Neural cell (in vitro differentiated cells): ENCODE measurements at regions not wholly inside any gene's neighbourhood (a gene's known extent, or its start where the extent isn't known, plus 50 kb on each side); places are given as distances from the start of the nearest gene placed in this dataset.

ENCODE experiments used
- H2AFZ ChIP-seq: fragments of 200-600, 300-800 bp; sonication (generic), shearing (Covaris generic); 2 replicates; pipeline ENCODE4 v1.6.0; 2014; ENCODE audit warnings: low read depth, mild to moderate bottlenecking, antibody characterized with exemption, low read length, moderate library complexity
- H3F3A ChIP-seq: fragments of 200-600 bp; shearing (Covaris generic); 2 replicates; pipeline ENCODE4 v1.6.1; 2016; ENCODE audit warnings: mild to moderate bottlenecking, moderate library complexity, mixed read lengths, antibody characterized with exemption, low read length; ENCODE audit not compliant: insufficient read depth, poor library complexity, severe bottlenecking
- H3K27ac ChIP-seq: fragments of 200-600, 300-800 bp; sonication (generic), shearing (Covaris generic); 2 replicates; pipeline ENCODE4 v1.5.1; 2014; ENCODE audit warnings: mild to moderate bottlenecking, low read length, moderate library complexity
- H3K27me3 ChIP-seq: fragments of 300-800, 200-600 bp; sonication (generic), shearing (Covaris generic); 2 replicates; pipeline ENCODE4 v1.6.0; 2014; ENCODE audit warnings: mild to moderate bottlenecking, low read depth, low read length, moderate library complexity; ENCODE audit not compliant: insufficient read depth
- H3K36me3 ChIP-seq: fragments of 300-800, 200-600 bp; sonication (generic), shearing (Covaris generic); 2 replicates; pipeline ENCODE4 v1.5.1; 2014; ENCODE audit warnings: mild to moderate bottlenecking, antibody characterized with exemption, low read length, moderate library complexity; ENCODE audit not compliant: insufficient read depth
- H3K4me2 ChIP-seq: fragments of 300-800, 200-600 bp; sonication (generic), shearing (Covaris generic); 2 replicates; pipeline ENCODE4 v1.6.0; 2014; ENCODE audit warnings: mild to moderate bottlenecking, low read length
- H3K4me3 ChIP-seq: fragments of 300-800, 200-600 bp; sonication (generic), shearing (Covaris generic); 2 replicates; pipeline ENCODE4 v1.5.1; 2014; ENCODE audit warnings: mild to moderate bottlenecking, low read length, moderate library complexity
- H3K79me2 ChIP-seq: fragments of 200-600 bp; shearing (Covaris generic); replicated peaks from 2 replicates; pipeline ENCODE4 v1.6.0; 2014; ENCODE audit warnings: mild to moderate bottlenecking, low read length, moderate library complexity; ENCODE audit not compliant: insufficient read depth
- H3K9ac ChIP-seq: fragments of 300-800, 200-600 bp; sonication (generic), shearing (Covaris generic); 2 replicates; pipeline ENCODE4 v1.6.1; 2016; ENCODE audit warnings: mild to moderate bottlenecking, low read length, mixed read lengths
- H3K9me2 ChIP-seq: fragments of 200-600 bp; shearing (Covaris generic); 2 replicates; pipeline ENCODE4 v1.6.1; 2016; ENCODE audit warnings: mild to moderate bottlenecking, low read length, mixed read lengths; ENCODE audit not compliant: insufficient read depth
- H3K9me3 ChIP-seq: fragments of 200-600, 300-800 bp; sonication (generic), shearing (Covaris generic); 2 replicates; pipeline ENCODE4 v1.6.1; 2016; ENCODE audit warnings: mild to moderate bottlenecking, mixed run types, low read length, moderate library complexity, mixed read lengths
- H4K20me1 ChIP-seq: fragments of 200-600 bp; shearing (Covaris generic); 2 replicates; pipeline ENCODE4 v1.6.1; 2016; ENCODE audit warnings: mild to moderate bottlenecking, mixed run types; ENCODE audit not compliant: insufficient read depth
- CTCF ChIP-seq: fragments of 450-650 bp; IDR thresholded peaks from 2 replicates; pipeline ENCODE4 v1.5.1; 2014; ENCODE audit warnings: antibody characterized with exemption, mild to moderate bottlenecking, moderate library complexity; ENCODE audit not compliant: poor library complexity, severe bottlenecking
- EP300 ChIP-seq: fragments of 450-650 bp; conservative IDR thresholded peaks from 2 replicates; pipeline ENCODE4 v1.6.1; 2014; ENCODE audit warnings: antibody characterized with exemption, mild to moderate bottlenecking, moderate library complexity; ENCODE audit not compliant: poor library complexity, severe bottlenecking
- EZH2 ChIP-seq: fragments of 200-600, 300-800 bp; shearing (Covaris generic), sonication (generic); IDR thresholded peaks from 2 replicates; pipeline ENCODE4 v1.6.1; 2014; ENCODE audit warnings: antibody characterized with exemption, low read length, borderline replicate concordance, mild to moderate bottlenecking; ENCODE audit not compliant: insufficient read depth, poor library complexity, severe bottlenecking
- MXI1 ChIP-seq: fragments of 450-650 bp; conservative IDR thresholded peaks from 2 replicates; pipeline ENCODE4 v1.6.1; 2014; ENCODE audit warnings: antibody characterized with exemption, mild to moderate bottlenecking; ENCODE audit not compliant: poor library complexity, severe bottlenecking
- POLR2AphosphoS5 ChIP-seq: IDR thresholded peaks from 2 replicates; pipeline ENCODE4 v1.6.1; 2012
- RAD21 ChIP-seq: fragments of 450-650 bp; conservative IDR thresholded peaks from 2 replicates; pipeline ENCODE4 v1.6.1; 2014; ENCODE audit warnings: antibody characterized with exemption, mild to moderate bottlenecking, moderate library complexity
- REST ChIP-seq: IDR thresholded peaks from 2 replicates; pipeline ENCODE4 v1.6.1; 2012; ENCODE audit warnings: borderline replicate concordance
- SMC3 ChIP-seq: fragments of 450-650 bp; conservative IDR thresholded peaks from 2 replicates; pipeline ENCODE4 v1.6.1; 2014; ENCODE audit warnings: antibody characterized with exemption, mild to moderate bottlenecking, moderate library complexity; ENCODE audit not compliant: poor library complexity
- TAF1 ChIP-seq: IDR thresholded peaks from 2 replicates; pipeline ENCODE4 v1.6.1; 2012; ENCODE audit warnings: low read depth

GRCh38 chr14:62251237-62251636, 489.0 kb downstream of the SNAPC1 start:
- H3K9me2 ChIP-seq: no peaks in the 10 kb centered on the region
- H3K79me2 ChIP-seq: no peaks in the 10 kb centered on the region
- no peaks in the 10 kb centered on the region for H3K36me3 ChIP-seq
- no peak overlapping the region for H3K9ac ChIP-seq
- H3K9me3 ChIP-seq: no peaks in the 10 kb centered on the region
- no peak overlapping the region for H2AFZ ChIP-seq
- no peak overlapping the region for H3K27ac ChIP-seq
- TF ChIP-seq CTCF (no peak), REST (no peak), RAD21 (no peak), MXI1 (no peak), EZH2 (no peak), SMC3 (no peak), TAF1 (no peak)
- H4K20me1 ChIP-seq: no peaks in the 10 kb centered on the region
- no peak overlapping the region for H3K4me2 ChIP-seq
- H3K27me3 ChIP-seq: no peaks in the 10 kb centered on the region
- H3F3A ChIP-seq: no peaks in the 10 kb centered on the region
- H3K4me3 ChIP-seq: no peak overlapping the region

GRCh38 chr14:62253171-62253570, 491.0 kb downstream of the SNAPC1 start:
- no peaks in the 10 kb centered on the region for H3K36me3 ChIP-seq
- no peak overlapping the region for H3K9ac ChIP-seq
- H3F3A ChIP-seq: no peaks in the 10 kb centered on the region
- no peak overlapping the region for H2AFZ ChIP-seq
- TF ChIP-seq TAF1 (no peak), POLR2AphosphoS5 (no peak), CTCF (no peak), MXI1 (no peak), RAD21 (no peak), EZH2 (no peak), SMC3 (no peak), REST (no peak), EP300 (no peak)
- no peak overlapping the region for H3K27ac ChIP-seq
- no peak overlapping the region for H3K4me3 ChIP-seq
- no peak overlapping the region for H3K4me2 ChIP-seq
- no peaks in the 10 kb centered on the region for H4K20me1 ChIP-seq
- no peaks in the 10 kb centered on the region for H3K9me3 ChIP-seq
- H3K27me3 ChIP-seq: no peaks in the 10 kb centered on the region
- H3K9me2 ChIP-seq: no peaks in the 10 kb centered on the region
- no peaks in the 10 kb centered on the region for H3K79me2 ChIP-seq
